HG03039 (cell line): ENCODE measurements at regions not wholly inside any gene's neighbourhood (a gene's known extent, or its start where the extent isn't known, plus 50 kb on each side); places are given as distances from the start of the nearest gene placed in this dataset.
"Not testable (repeated sequence)": the region's sequence is repeated elsewhere in the genome, so short reads cannot be mapped to it uniquely, and the experiment has no call there.

Experiments used
- ATAC-seq: cut with Tn5 transposase; IDR thresholded peaks from one replicate; pipeline ENCODE4 v1.9.1; 2021; ENCODE audit warnings: mild to moderate bottlenecking, moderate library complexity; ENCODE audit not compliant: unreplicated experiment

DNA sequence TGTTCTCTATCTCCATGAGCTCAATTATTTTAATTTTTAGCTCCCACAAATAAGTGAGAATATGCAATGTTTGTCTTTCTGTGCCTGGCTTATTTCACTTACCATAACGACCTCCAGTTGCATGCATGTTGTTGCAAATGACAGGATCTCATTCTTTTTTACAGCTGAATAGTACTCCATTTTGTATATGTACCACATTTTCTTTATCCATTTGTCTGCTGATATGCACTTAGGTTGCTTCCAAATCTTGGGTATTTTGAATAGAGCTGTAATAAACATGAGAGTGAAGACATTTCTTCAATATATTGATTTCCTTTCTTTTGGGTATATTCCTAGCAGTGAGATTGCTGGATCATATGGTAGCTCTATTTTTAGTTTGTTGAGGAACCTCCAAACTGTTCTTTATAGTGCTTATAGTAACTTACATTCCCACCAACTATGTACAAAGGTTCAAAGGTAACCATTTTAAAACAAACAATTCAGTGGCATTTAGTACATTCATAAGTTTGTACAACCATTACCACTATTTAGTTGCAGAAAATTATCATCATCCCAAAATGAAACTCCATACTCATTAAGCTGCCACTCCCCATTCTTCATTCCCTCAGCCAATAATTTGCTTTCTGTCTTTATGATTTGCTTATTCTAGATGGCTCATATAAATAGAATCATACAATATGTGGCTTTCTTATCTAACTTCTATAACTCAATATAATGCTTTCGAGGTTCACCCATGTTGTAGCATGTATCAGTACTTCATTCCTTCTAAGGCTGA lies 255.9 kb upstream of the NFIA start:
- no peak for ATAC-seq

DNA sequence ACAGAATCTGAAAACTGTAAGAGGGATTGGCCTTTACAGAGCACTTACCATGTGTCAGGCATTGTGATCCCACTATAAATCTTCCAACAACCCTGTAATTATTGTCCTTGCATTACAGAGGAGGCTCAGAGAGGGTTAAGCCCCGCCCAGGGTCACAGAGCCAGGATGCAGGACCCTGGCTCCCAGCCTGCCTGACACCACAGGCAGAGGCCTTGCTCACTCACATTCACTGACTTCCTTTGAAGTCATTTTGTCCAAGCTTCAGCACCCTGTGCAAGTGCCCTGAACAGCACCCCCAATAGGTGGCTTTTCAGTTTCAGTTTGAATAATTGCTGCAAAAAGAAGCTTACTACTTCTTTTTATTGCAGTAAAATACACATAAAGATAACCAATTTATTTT lies 256.8 kb upstream of the NFIA start:
- ATAC-seq: no peak

DNA sequence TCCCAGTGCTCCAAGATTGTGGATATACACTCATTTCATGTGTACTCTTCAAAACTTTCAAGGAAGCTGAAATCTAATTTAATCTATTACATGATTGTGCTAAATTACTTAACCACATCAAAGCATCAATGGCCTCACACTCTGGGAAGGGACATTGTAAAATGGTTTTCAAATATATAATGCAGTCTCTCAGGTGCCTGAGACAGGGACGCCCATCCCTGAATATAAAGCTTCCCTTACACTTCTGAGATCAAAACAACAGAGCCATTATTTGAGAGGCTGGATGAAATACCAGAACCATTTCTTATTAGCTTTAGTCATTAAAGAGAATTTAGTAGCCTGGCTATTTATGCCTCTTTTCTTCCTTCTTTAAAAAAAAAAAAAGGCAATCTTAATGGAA lies 259.2 kb upstream of the NFIA start:
- ATAC-seq: no peak

DNA sequence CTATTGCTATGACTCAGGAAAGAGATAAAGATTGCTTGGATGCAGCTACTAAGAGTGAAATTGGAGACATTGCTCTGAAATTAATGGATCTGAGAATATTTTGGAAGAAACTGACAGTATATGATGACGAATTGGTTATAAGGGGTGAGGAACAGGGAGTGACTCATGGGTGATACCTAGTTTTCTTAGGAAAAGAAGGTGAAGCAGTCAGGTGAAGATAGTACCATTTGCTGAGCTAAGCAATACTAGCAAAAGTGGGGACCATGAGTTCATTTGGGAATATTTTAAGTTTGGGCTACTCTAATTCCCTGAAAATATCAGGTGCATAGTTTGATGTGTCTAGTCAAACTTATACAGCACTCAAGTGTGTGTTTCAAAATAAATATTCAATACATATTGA lies 260.1 kb upstream of the NFIA start:
- ATAC-seq: no peak

- no peak for ATAC-seq
Measured at GRCh38 chr1:60821156-60821555, 261.2 kb upstream of the NFIA start.

GRCh38 chr1:60818969-60819701 lies 263.2 kb upstream of the NFIA start:
- ATAC-seq: no peak

DNA sequence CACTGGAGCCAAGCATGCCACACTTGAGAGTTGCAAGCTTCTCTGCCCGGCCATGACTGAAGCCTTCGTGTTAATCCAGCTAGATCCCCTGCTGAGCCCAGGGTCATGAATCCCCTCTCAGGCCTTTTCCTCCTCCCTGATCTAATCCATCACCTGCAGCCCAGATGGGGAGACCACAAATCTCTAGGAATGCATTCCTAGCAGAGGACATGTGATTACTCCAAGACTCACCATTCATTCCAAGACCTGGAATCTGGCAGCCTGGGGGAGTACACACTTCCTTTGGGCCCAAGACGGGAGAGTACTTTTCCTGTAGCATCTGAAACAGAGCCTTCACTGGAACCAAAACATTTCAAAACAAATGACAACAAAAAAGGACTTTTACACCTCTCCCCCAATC lies 269.3 kb upstream of the NFIA start:
- no peak for ATAC-seq

- no peak for ATAC-seq
Measured at GRCh38 chr1:60809204-60809980, 273.0 kb upstream of the NFIA start.

GRCh38 chr1:60808676-60809075 lies 273.7 kb upstream of the NFIA start:
- ATAC-seq: no peak

- no peak for ATAC-seq
Measured at GRCh38 chr1:60802884-60803283, 279.5 kb upstream of the NFIA start.

- no peak for ATAC-seq
Measured at GRCh38 chr1:60797351-60797750, 285.0 kb upstream of the NFIA start.

DNA sequence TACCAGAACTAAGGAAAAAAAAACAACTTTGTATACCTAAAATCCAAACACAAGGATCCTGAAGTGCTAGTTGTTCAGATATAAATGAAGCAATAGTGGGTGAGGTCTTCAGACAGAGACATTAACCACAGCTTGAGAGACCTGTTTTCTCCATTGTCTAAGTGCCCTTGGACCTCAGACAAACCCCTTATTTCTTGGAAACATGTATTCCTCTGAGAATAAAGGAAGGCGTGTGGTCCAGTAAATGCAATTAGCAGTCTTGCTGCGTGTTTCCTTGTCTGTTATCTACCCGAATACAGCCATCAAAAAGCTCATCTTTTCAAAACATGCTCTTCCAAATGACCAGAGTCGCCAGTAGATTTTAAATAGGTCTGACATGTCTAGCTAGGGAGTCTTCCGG lies 291.1 kb upstream of the NFIA start:
- ATAC-seq: no peak

DNA sequence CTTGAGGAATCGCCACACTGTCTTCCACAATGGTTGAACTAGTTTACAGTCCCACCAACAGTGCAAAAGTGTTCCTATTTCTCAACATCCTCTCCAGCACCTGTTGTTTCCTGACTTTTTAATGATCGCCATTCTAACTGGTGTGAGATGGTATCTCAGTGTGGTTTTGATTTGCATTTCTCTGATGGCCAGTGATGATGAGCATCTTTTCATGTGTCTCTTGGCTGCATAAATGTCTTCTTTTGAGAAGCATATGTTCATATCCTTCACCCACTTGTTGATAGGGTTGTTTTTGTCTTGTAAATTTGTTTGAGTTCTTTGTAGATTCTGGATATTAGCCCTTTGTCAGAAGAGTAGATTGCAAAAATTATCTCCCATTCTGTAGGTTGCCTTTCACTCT lies 309.3 kb upstream of the NFIA start:
- ATAC-seq: not testable (repeated sequence)

DNA sequence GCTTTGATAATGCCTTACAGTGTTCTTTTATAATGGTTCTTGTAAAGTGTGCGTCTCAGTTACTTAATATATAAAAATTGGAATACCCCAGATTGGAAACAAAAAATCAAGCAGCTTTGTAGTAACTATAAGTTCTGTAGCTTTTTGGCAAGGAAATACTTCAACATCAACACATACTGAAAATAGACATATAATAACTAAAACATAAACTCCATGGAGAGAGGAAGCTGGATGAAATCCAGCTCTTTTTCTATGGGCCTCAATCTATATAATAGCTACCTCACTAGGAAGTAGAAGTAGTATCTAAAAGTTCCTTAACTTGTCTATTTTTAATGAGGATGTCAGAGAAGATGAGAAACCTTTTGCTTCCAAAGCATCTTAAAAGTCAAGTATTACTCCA lies 313.3 kb upstream of the NFIA start:
- no peak for ATAC-seq

GRCh38 chr1:60765204-60765603 lies 317.2 kb upstream of the NFIA start:
- ATAC-seq: no peak

- no peak for ATAC-seq
Measured at GRCh38 chr1:60764489-60764888, 317.9 kb upstream of the NFIA start.

- ATAC-seq: no peak
Measured at GRCh38 chr1:60763741-60764140, 318.6 kb upstream of the NFIA start.

GRCh38 chr1:60762911-60763310 lies 319.4 kb upstream of the NFIA start:
- ATAC-seq: no peak

DNA sequence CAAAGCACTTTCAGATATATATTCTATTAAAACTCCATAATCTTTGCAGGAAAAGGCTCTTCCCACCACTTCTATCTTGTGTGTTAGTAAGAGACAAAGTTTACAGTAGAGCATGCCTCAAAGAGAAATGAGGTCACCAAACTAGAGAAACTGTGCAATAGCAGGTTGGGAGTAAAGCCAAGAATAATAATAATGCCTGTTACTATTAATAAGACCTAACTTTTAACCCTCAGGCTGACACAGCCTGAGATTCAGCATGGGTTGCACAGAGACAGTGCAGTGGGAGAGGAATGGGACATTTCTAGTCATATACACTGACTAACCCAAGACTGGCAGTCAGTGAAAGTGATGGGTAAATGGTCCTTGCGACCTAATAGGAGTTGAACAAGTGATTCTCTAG lies 320.2 kb upstream of the NFIA start:
- ATAC-seq: no peak

DNA sequence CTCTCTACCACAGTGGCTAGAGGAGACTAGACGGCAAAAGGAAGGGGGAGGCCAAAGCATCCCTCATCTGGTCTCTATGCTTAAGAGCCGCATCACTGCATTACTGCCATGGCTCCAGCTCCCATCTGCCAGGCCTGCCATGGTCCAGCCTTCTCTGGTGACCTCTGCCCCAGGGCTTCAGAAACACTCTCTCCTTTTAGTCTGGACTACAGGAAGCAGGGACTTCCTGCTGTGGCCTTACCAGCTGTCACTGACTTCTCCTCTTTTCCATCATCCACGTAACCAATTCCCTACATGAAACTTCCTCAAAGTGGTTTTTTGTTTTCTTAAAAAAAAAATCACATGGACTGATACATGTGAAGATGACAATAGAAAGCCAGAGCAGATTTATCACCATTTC lies 323.1 kb upstream of the NFIA start:
- no peak for ATAC-seq

DNA sequence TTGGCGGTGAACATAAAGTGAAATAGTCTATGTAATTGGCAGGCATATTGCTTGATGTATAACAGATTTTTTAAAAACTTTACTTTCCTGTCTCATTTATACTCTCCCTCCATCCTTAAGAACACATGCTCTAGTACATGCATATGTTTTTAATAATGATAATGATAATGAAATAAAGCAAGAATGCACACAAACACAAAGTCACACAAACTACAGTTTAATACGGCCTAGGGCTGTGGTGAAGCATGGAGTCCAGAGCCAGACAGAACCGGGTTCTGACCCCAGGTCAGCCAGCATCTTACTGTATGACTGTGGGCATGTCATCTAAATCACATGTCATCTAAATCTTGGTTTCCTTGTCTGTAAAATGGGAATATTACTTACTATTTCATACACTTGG lies 324.9 kb upstream of the NFIA start:
- no peak for ATAC-seq
